ENCODE measurements at regions not wholly inside any gene's neighbourhood (a gene's known extent, or its start where the extent isn't known, plus 50 kb on each side); places are given as distances from the start of the nearest gene placed in this dataset.

- peak; percentile 97 for DNase-seq (ENCODE audit: low read depth)
- no peak overlapping the region for H3K4me3 ChIP-seq (ENCODE audit: low read length)
These were observed 626.6 kb upstream of the TMEM132C start for GRCh38 chr12:127640181-127640886.

DNA sequence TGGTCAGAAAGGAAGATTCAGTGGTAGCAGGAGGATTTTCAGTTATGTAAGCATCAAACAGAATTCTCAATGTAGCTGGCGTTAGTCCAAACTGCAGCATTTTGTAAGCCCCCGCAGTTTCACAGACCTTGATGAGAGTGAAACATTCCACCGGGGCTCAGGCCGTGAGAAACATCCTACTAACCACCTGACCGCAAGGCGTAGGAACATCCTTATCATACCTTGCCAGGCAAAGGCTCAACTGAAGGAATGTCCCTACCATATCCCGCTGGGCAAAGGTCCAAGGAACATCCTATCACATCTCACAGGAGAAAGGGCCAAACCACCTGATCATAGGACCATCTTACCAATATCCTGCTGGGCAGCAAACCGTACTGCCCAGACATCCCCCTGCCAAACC, 624.8 kb upstream of the TMEM132C start:
- DNase-seq (ENCODE audit: low read depth) = no peak
- no peak overlapping the region for H3K4me3 ChIP-seq (ENCODE audit: low read length)
- TF ChIP-seq, protein P1, sequence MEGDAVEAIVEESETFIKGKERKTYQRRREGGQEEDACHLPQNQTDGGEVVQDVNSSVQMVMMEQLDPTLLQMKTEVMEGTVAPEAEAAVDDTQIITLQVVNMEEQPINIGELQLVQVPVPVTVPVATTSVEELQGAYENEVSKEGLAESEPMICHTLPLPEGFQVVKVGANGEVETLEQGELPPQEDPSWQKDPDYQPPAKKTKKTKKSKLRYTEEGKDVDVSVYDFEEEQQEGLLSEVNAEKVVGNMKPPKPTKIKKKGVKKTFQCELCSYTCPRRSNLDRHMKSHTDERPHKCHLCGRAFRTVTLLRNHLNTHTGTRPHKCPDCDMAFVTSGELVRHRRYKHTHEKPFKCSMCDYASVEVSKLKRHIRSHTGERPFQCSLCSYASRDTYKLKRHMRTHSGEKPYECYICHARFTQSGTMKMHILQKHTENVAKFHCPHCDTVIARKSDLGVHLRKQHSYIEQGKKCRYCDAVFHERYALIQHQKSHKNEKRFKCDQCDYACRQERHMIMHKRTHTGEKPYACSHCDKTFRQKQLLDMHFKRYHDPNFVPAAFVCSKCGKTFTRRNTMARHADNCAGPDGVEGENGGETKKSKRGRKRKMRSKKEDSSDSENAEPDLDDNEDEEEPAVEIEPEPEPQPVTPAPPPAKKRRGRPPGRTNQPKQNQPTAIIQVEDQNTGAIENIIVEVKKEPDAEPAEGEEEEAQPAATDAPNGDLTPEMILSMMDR (conservative IDR thresholded peaks at IDR 0.05; ENCODE audit: low read length) = no peak

More at GRCh38 chr12:127640181-127640886, 626.6 kb upstream of the TMEM132C start:
- TF ChIP-seq, protein P1 (conservative IDR thresholded peaks at IDR 0.05; ENCODE audit: low read length) = no peak

DNA sequence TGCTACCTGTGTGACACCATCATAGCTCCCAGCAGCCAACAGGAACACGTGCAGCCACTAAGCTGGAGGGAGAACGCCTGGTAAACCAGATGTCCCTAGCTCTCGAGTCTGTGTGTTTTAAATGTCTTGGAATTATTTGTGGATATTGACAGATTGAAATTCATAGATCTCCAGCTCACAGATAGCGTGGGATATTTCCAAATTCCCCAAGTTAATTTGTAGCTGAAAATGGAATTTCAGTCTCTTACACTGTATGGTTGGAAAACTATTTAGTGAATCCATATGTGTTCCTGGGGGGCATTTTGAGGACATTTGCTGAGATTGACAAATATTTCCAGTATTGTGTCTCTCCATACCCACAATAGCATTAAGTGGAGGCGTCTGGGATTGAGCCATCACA, 618.6 kb upstream of the TMEM132C start:
- peak; percentile 59 for DNase-seq (ENCODE audit: low read depth)
- TF ChIP-seq, protein P1 (conservative IDR thresholded peaks at IDR 0.05; ENCODE audit: low read length) = no peak
- H3K4me3 ChIP-seq (ENCODE audit: low read length) = no peak overlapping the region

DNA sequence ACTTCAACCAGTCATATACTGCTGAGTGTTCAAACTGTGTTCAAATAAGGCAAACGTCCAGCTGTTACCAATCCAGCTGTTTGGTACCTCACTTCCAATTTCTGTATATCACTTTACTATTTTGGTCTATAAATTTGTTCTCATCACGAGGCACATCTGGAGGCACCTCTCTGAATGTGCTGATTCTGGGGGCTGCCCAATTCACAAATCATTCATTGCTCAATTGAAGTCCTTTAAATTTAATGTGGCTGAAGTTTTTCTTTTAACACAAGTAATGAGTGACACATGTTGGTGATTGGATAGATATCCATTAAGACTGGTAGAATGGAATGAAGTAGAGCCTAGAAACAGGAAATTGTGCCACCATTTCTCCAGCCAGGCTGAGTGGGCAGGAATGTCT, 617.0 kb upstream of the TMEM132C start:
- peak; percentile 63 for DNase-seq (ENCODE audit: low read depth)
- H3K4me3 ChIP-seq (ENCODE audit: low read length) = no peak overlapping the region
- TF ChIP-seq, protein P1 (conservative IDR thresholded peaks at IDR 0.05; ENCODE audit: low read length) = no peak

DNA sequence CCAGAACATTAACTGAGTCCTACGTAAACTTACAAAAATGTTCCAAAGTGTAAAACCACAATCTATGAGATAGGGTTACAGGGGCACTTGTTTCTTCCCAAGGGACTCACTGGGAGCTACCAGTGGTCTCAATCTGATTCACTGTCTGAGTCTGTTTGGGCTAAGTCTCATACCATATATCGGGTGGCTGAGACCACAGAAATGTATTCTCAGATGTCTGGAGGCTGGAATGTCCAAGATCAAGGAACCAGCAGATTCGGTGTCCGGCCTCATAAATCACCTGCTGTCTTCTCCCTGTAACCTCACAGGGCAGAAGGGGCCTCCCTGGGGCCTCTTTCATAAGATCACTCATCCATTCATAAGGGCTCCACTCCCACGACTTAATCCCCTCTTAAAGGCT, 616.3 kb upstream of the TMEM132C start:
- no peak overlapping the region for H3K4me3 ChIP-seq (ENCODE audit: low read length)
- DNase-seq (ENCODE audit: low read depth) = peak; percentile 92
- TF ChIP-seq, protein P1 (conservative IDR thresholded peaks at IDR 0.05; ENCODE audit: low read length) = no peak

- TF ChIP-seq, protein P1 (conservative IDR thresholded peaks at IDR 0.05; ENCODE audit: low read length) = no peak
These were observed 614.7 kb upstream of the TMEM132C start for GRCh38 chr12:127652281-127652680.

DNA sequence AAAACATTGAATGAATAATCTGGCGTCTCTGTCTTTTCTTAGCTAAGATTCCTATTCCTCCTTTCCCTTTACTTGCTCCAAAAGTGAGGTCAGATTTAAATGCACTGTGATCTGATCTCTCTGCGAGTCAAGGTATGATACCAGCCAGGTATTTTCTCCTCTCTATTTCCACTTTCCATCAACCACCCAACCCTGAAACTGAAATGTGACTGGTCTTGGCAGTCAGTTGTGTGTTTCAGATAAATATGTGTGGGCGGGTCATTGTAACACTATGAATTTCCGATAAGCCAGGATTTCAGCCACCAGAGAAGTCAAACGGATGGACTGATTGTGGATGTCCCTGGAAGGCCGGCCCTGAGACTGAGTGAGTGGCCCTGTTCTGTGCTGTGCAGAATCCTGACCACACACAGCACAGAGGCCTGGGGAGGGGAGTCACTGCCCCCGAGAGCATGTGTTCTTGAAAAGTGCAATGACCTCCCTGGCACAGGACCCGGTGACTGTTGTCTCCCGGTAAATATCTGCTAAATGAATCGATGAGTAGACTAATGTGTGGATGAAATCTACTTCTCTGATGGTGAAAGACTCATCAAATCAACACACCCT, 612.5 kb upstream of the TMEM132C start:
- TF ChIP-seq, protein P1 (conservative IDR thresholded peaks at IDR 0.05; ENCODE audit: low read length) = no peak
- DNase-seq (ENCODE audit: low read depth) = no peak
- no peak overlapping the region for H3K4me3 ChIP-seq (ENCODE audit: low read length)

More at GRCh38 chr12:127652281-127652680, 614.7 kb upstream of the TMEM132C start:
- no peak for DNase-seq (ENCODE audit: low read depth)
- H3K4me3 ChIP-seq (ENCODE audit: low read length) = no peak overlapping the region

Measured in AG10803 (cell line).